Parathyroid adenoma (tissue), 2 donors: ENCODE measurements at regions not wholly inside any gene's neighbourhood (a gene's known extent, or its start where the extent isn't known, plus 50 kb on each side); places are given as distances from the start of the nearest gene placed in this dataset.
"Not testable (repeated sequence)": the region's sequence is repeated elsewhere in the genome, so short reads cannot be mapped to it uniquely, and the experiment has no call there.

Experiments used
- H2AFZ ChIP-seq: fragments of 300-600 bp; sonication (generic); one replicate; pipeline ENCODE4 v1.7.0; 2017; ENCODE audit warnings: antibody characterized with exemption, mild to moderate bottlenecking
- H3K27ac ChIP-seq: fragments of 300-600 bp; sonication (generic); one replicate; pipeline ENCODE4 v1.7.0; 2017
- H3K27me3 ChIP-seq: fragments of 300-600 bp; sonication (generic); one replicate; pipeline ENCODE4 v1.7.0; 2017; ENCODE audit warnings: low read length; ENCODE audit not compliant: control insufficient read depth, insufficient read depth
- H3K36me3 ChIP-seq: fragments of 300-600 bp; sonication (generic); one replicate; pipeline ENCODE4 v1.7.0; 2017; ENCODE audit warnings: low read length; ENCODE audit not compliant: control insufficient read depth, insufficient read depth
- H3K4me1 ChIP-seq: fragments of 300-600 bp; sonication (generic); one replicate; pipeline ENCODE4 v1.7.0; 2017; ENCODE audit warnings: control low read depth
- H3K4me2 ChIP-seq: fragments of 300-600 bp; sonication (generic); one replicate; pipeline ENCODE4 v1.7.0; 2017; ENCODE audit warnings: low read length
- H3K4me3 ChIP-seq: fragments of 300-600 bp; sonication (generic); one replicate; pipeline ENCODE4 v1.7.0; 2017; ENCODE audit warnings: low read depth, low read length
- H3K79me2 ChIP-seq: fragments of 300-600 bp; sonication (generic); one replicate; pipeline ENCODE4 v1.7.0; 2017; ENCODE audit warnings: control low read depth
- H3K9ac ChIP-seq: fragments of 300-600 bp; sonication (generic); one replicate; pipeline ENCODE4 v1.7.0; 2017; ENCODE audit warnings: mild to moderate bottlenecking
- H3K9me3 ChIP-seq: fragments of 300-600 bp; sonication (generic); one replicate; pipeline ENCODE4 v1.7.0; 2017; ENCODE audit warnings: low read length; ENCODE audit not compliant: control insufficient read depth
- donor health status: primary hyperparathyroidism.

DNA sequence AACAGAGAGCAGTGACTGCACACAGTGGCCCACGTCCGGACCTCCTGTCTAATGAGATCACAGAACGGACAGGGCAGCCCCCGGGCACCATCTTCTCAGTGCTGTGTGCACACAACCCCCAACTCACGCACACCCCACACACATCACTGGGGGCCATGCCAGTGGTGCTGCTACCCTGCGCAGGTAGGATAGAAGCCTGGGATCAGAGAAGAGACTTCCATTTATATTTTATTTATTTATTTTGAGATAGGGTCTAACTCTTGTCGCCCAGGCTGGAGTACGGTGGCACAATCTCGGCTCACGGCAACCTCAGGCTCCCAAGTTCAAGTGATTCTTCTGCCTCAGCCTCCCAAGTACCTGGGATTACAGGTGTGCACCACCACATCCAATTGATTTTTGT is 71.5 kb upstream of the TNK2 start:
- not testable (repeated sequence) for H3K4me2 ChIP-seq, H2AFZ ChIP-seq, H3K27ac ChIP-seq, H3K36me3 ChIP-seq, H3K4me3 ChIP-seq, H3K27me3 ChIP-seq, H3K79me2 ChIP-seq, H3K4me1 ChIP-seq, H3K9me3 ChIP-seq, H3K9ac ChIP-seq

DNA sequence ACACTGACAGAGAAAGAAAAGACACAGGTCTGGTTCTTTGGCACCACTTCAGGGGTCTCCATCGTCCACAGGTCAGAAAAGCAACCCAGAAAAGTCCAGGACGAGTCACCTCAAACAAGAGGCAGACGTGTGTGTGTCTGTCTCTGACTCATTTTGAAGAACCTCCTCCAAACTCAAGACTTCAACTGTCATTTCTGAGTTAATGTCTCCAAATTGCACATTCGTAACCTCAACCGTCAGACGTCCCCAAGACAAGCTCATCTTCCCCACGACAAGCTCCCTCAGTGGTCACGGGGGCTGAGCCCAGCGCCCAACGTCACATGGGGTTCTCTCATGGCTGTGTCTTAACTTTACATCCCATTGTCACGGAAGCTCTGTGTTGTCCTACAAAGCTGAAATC is 70.2 kb upstream of the TNK2 start:
- H3K9ac ChIP-seq, H3K9me3 ChIP-seq, H3K27ac ChIP-seq, H3K4me3 ChIP-seq, H3K27me3 ChIP-seq, H3K4me1 ChIP-seq, H3K79me2 ChIP-seq, H3K4me2 ChIP-seq, H2AFZ ChIP-seq, H3K36me3 ChIP-seq: not testable (repeated sequence)

DNA sequence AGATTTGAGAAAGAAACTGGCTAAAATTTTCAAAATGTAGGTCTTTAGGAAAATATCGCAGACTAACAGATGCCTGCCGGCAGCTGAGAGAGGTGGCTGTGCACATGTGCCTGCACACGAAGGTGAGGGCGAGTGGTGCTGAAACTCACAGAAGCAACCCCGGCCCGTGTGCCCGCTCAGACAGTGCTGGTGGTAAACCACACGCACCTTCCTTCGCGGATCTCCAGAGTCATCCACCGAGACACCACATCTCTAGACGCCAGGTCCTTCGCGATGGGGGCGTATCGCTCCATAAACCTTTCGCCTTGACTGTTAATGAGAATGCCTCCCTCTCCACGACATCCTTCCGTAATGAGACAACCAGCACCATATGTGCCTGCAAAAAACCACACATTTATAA is 68.5 kb upstream of the TNK2 start:
- not testable (repeated sequence) for H3K79me2 ChIP-seq, H3K27me3 ChIP-seq, H3K4me3 ChIP-seq, H2AFZ ChIP-seq, H3K9ac ChIP-seq, H3K27ac ChIP-seq, H3K4me2 ChIP-seq, H3K9me3 ChIP-seq, H3K36me3 ChIP-seq, H3K4me1 ChIP-seq

GRCh38 chr3:195974281-195974680 is 65.9 kb upstream of the TNK2 start:
- H3K9me3 ChIP-seq, H2AFZ ChIP-seq, H3K9ac ChIP-seq, H3K36me3 ChIP-seq, H3K4me2 ChIP-seq, H3K4me3 ChIP-seq, H3K4me1 ChIP-seq, H3K79me2 ChIP-seq, H3K27me3 ChIP-seq, H3K27ac ChIP-seq: not testable (repeated sequence)

GRCh38 chr3:195970873-195971272 is 62.5 kb upstream of the TNK2 start:
- not testable (repeated sequence) for H3K27me3 ChIP-seq, H3K4me2 ChIP-seq, H3K9ac ChIP-seq, H3K4me3 ChIP-seq, H3K4me1 ChIP-seq, H3K27ac ChIP-seq, H2AFZ ChIP-seq, H3K36me3 ChIP-seq, H3K79me2 ChIP-seq, H3K9me3 ChIP-seq

DNA sequence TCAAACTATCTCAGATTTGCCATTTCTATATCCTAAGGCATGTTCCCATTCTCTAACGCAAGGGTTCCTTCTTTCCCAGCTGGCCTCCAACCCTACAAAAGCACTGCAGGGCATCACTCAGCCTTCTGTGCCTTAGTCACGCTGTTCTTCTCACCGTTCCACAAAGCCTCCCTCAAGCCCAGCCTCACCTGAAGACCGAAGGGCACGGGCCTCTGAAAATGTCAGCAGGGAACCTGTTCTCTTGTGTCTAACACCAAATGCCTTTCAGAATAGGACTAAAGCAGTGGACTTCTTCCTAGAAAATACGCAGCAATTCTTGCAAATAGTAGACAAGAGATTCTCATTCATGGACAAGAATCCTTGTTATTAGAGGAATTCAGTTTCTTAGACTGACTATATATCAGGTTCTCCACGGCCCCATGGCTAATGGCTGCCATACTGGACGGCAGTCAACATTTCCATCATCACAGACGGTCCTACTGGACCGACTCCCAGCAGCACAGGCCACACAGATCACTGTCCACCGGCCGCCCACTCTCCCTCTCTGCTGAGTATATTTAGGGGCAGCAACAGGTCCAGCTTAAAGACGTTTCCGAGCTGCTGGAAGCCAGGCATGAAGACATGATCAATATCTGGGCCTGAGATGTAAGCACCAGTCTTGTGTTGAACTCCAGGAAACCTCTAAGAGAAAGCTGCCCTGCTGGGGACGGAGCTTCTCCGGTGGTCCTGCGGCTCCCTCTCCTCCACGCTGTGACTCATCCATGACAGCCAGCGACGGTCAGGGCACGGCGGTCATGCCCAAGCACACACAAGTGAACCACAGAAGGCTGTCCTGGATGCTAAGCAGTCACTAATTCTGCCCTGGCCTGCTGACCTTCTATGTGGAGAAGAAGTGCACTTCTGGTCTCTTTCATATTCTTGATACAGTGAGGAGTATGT is 61.8 kb upstream of the TNK2 start:
- not testable (repeated sequence) for H3K9me3 ChIP-seq, H2AFZ ChIP-seq, H3K4me1 ChIP-seq, H3K9ac ChIP-seq, H3K27ac ChIP-seq, H3K27me3 ChIP-seq, H3K36me3 ChIP-seq, H3K79me2 ChIP-seq, H3K4me3 ChIP-seq, H3K4me2 ChIP-seq

DNA sequence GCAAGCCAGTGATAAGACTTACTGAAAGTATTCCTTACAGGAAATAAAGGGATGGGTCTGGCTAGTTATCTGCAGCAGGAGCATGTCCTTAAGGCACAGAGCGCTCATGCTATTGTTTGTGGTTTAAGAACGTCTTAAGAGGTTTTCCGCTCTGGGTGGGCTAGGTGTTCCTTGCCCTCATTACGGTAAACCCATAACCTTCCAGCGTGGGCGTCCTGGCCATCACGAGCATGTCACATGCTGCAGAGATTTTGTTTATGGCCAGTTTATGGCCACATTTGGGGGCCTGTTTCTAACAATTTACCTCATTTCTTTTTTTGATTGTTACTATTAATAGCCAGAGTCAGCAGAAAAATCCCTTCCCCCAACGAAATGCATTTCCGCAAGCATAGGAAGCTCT is 61.0 kb upstream of the TNK2 start:
- H3K79me2 ChIP-seq, H3K4me2 ChIP-seq, H3K9me3 ChIP-seq, H3K4me3 ChIP-seq, H3K27ac ChIP-seq, H2AFZ ChIP-seq, H3K36me3 ChIP-seq, H3K9ac ChIP-seq, H3K27me3 ChIP-seq, H3K4me1 ChIP-seq: not testable (repeated sequence)

DNA sequence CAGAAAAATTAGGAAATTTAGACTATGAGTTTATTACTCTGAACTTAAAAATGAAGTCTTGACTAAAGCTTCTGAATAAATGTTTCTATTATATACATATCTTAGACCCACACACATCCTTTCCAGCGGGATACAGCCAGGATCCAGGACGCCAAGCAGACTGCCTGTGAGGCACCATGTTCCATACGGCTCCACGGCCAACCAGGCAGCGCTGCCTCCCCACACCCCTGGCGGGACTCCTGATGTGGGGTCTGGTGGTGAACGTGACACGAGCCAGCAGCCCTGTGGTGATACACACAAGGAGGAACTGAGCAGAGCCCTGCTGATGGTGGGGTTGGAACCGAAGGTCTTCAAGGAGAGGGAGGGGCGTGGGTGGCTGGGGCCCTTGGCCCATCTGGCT is 59.8 kb upstream of the TNK2 start:
- H3K79me2 ChIP-seq, H3K9ac ChIP-seq, H3K4me3 ChIP-seq, H3K36me3 ChIP-seq, H3K4me2 ChIP-seq, H3K9me3 ChIP-seq, H3K4me1 ChIP-seq, H3K27ac ChIP-seq, H2AFZ ChIP-seq, H3K27me3 ChIP-seq: not testable (repeated sequence)

DNA sequence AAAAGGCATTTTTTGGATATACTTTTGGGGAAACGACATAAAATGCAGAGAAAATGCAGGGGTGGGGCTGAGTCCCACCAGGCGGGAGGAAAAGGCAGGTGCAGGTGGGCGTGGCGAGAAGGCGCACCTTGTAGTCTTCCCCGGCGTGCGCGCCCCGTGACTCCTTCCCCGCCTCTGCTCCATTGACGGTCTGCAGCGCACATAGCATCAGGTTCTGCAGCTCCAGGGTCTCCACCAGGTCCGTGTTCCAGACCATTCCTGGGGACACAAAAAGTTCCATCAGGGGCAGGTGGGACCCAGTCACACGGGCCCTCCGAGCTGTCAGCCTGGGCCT is 59.0 kb upstream of the TNK2 start:
- H3K36me3 ChIP-seq, H3K4me3 ChIP-seq, H3K4me2 ChIP-seq, H3K9me3 ChIP-seq, H3K4me1 ChIP-seq, H3K9ac ChIP-seq, H3K79me2 ChIP-seq, H3K27ac ChIP-seq, H3K27me3 ChIP-seq, H2AFZ ChIP-seq: not testable (repeated sequence)

- not testable (repeated sequence) for H3K4me1 ChIP-seq, H3K9ac ChIP-seq, H3K4me2 ChIP-seq, H3K27ac ChIP-seq, H3K9me3 ChIP-seq, H2AFZ ChIP-seq, H3K79me2 ChIP-seq, H3K36me3 ChIP-seq, H3K27me3 ChIP-seq, H3K4me3 ChIP-seq
These were observed 58.4 kb upstream of the TNK2 start for GRCh38 chr3:195966563-195967386.

- not testable (repeated sequence) for H3K27ac ChIP-seq, H3K4me1 ChIP-seq, H3K4me3 ChIP-seq, H3K4me2 ChIP-seq, H2AFZ ChIP-seq, H3K9me3 ChIP-seq, H3K36me3 ChIP-seq, H3K9ac ChIP-seq, H3K79me2 ChIP-seq, H3K27me3 ChIP-seq
These were observed 56.9 kb upstream of the TNK2 start for GRCh38 chr3:195965217-195965616.
